HG03521 (cell line): ENCODE measurements at regions not wholly inside any gene's neighbourhood (a gene's known extent, or its start where the extent isn't known, plus 50 kb on each side); places are given as distances from the start of the nearest gene placed in this dataset.

Source experiments
- ATAC-seq: cut with Tn5 transposase; IDR thresholded peaks from one replicate; pipeline ENCODE4 v1.9.1; 2021; ENCODE audit warnings: mild to moderate bottlenecking, moderate library complexity; ENCODE audit not compliant: unreplicated experiment

GRCh38 chr12:88793096-88793495, 212.8 kb upstream of the KITLG start:
- no peak for ATAC-seq

DNA sequence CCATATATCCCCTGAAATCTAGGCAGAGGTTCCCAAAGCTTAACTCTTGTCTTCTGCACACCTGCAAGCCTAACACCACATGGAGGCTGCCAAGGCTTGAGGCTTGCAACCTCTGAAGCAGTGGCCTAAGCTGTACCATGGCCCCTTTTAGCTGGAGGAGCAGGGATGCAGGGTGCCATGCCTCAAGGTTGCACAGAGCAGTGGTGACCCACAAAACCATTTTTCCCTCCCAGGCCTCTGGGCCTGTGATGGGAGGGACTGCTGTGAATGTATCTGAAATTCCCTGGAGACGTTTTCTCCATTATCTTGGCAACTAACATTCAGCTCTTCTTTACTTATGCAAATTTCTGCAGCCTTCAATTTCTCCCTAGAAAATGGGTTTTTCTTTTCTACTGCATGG, 210.0 kb upstream of the KITLG start:
- ATAC-seq = no peak

- ATAC-seq = no peak
Observed at GRCh38 chr12:88784166-88784565, 203.9 kb upstream of the KITLG start.

- no peak for ATAC-seq
Observed at GRCh38 chr12:88782351-88782750, 202.1 kb upstream of the KITLG start.

GRCh38 chr12:88781909-88782308, 201.6 kb upstream of the KITLG start:
- no peak for ATAC-seq

- no peak for ATAC-seq
Observed at GRCh38 chr12:88778064-88778463, 197.8 kb upstream of the KITLG start.

DNA sequence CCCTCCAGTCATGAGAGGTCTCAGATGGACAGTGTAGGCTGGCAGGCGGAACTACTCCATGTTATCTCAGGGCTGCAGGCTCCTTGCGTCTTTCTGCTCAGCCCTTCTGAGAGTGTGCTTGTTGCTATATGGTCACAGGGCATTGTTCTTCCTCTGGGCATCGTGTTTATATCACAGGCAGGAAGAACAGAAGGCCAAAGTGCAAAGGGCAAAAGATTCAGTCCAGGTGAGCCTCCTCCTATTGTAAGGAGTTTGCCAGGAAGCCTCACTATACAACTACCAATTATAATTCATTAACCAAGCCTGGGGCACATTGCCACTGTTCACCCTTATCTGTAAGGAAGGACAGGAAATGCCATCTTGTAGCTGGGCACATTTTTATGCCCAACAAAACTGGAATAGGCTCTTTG, 195.5 kb upstream of the KITLG start:
- ATAC-seq = no peak

- no peak for ATAC-seq
Observed at GRCh38 chr12:88767699-88768098, 187.4 kb upstream of the KITLG start.

- ATAC-seq = no peak
Observed at GRCh38 chr12:88764781-88765480, 184.7 kb upstream of the KITLG start.

DNA sequence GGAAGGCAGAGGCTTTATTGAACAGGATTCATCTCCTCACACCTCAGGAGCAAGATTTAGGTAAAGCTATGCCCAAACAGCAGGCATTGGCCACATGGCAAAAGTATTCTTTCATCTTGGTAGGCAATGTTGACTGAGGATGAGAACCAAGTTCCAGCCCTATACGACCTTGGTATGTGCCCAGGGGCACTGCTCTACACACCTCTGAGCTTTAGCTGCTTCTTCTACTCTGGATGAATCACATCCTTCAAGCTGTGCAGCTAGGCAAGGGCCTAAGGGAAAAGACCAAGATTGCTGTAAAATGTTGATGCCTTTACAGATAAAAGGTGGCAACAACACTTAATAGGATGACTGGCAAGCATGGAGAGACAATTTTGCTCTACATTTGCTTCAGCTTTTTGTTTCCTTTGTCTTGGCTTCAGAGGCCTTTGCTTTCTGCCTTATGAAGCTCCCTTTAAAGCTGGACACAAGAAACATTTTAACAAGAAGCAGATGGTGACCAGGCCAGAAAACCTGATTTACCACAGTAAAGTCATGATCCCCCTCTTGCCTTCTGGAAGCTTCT, 183.3 kb upstream of the KITLG start:
- no peak for ATAC-seq

DNA sequence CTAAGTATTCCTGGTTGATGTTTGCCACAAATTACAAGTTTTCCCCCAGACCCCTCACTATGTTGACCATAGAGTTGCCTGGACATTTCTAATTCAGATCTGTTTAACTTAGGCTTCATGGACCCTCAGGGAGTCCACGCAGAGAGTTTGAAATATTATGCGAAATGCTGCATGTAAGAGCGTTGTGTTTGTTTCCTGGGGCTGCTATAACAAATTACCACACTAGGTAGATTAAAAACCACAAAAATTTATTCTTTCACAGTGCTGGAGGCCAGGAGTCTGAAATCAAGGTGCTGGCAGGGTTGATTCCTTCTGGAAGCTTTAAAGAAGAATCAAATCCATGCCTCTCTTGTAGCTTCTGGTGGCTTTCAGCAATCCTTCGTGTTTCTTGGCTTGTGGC, 177.9 kb upstream of the KITLG start:
- ATAC-seq = no peak

DNA sequence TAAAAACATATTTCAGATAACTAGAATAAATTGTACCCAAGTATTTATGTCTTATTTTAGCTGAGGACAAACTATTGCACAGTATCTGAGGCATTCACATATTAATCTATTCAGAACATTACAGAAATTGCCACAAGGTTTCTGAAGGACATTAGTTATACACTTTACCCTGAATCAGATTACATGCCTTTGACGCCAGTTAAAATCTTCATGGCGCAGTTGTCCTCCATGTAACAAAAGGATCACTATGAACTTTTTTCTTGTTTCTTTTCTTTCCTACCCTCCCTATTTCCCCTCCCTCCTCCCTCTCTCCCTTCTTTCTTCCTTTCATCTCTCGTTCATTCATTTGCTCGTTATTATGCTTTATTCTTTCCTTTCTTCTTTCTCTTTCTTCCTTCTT, 176.6 kb upstream of the KITLG start:
- ATAC-seq = no peak

GRCh38 chr12:88756153-88756552, 175.9 kb upstream of the KITLG start:
- ATAC-seq = no peak

DNA sequence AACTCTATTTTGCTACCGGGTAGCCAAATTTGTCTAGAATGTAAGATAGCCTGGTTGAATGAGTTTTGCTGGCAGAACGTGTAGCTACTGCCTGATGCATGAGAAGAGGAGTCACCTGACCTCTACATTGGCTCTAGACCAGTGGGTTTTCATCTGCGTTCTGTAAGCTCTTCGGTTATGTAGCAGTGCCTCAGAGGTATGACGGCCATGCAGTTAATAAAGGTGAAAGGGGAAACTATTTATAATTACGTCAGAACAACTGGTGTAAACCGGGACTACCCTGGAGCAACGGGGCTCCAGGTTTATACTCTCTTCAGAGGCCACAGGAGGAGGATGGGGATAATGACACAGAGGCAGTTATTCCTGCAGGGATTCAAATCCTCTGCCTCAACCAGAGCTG, 173.4 kb upstream of the KITLG start:
- ATAC-seq = no peak

- no peak for ATAC-seq
Observed at GRCh38 chr12:88753066-88753465, 172.8 kb upstream of the KITLG start.

DNA sequence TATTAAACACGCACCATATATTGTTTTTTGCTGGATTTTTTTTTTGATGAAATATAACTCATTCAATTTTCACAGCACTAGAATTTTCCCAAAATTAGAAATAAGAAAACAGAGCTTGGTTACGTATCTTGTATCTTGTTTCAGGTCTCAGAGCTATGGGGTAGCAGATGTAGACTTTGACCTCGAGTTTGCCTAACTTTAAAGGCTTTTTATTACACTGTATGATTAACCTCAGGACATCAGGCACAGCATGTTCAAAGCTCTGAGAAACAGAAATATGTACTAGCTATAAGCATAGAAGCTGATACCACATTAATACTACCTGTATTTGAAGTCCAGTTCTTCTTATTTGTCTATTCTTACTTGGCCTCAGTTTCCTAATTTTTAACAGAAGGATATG, 171.9 kb upstream of the KITLG start:
- ATAC-seq = no peak

GRCh38 chr12:88750867-88751543, 170.7 kb upstream of the KITLG start:
- ATAC-seq = no peak

- no peak for ATAC-seq
Observed at GRCh38 chr12:88746386-88746785, 166.1 kb upstream of the KITLG start.

- ATAC-seq = no peak
Observed at GRCh38 chr12:88743946-88744685, 163.8 kb upstream of the KITLG start.

GRCh38 chr12:88737838-88738472, 157.7 kb upstream of the KITLG start:
- ATAC-seq = no peak

- ATAC-seq = no peak
Observed at GRCh38 chr12:88736031-88736430, 155.8 kb upstream of the KITLG start.
